MM.1S (cell line): ENCODE measurements at regions not wholly inside any gene's neighbourhood (a gene's known extent, or its start where the extent isn't known, plus 50 kb on each side); places are given as distances from the start of the nearest gene placed in this dataset.

Experiments
- DNase-seq: peaks from one replicate; pipeline ENCODE4 v3.0.0-alpha.2; 2015
- H2AFZ ChIP-seq: fragments of 300-600 bp; sonication (generic); 2 replicates; pipeline ENCODE4 v1.6.0; 2016; ENCODE audit warnings: antibody characterized with exemption, low read length
- H3F3A ChIP-seq: fragments of 300-600 bp; sonication (generic); 2 replicates; pipeline ENCODE4 v1.6.1; 2016; ENCODE audit warnings: mild to moderate bottlenecking, antibody characterized with exemption, low read length, moderate library complexity, mixed read lengths; ENCODE audit not compliant: insufficient read depth
- H3K27ac ChIP-seq: fragments of 300-600 bp; sonication (generic); 2 replicates; pipeline ENCODE4 v1.5.1; 2016; ENCODE audit warnings: mild to moderate bottlenecking, low read length
- H3K27me3 ChIP-seq: fragments of 300-600 bp; sonication (generic); replicated peaks from 2 replicates; pipeline ENCODE4 v1.6.0; 2016; ENCODE audit warnings: low read length; ENCODE audit not compliant: insufficient read depth
- H3K36me3 ChIP-seq: fragments of 300-600 bp; sonication (generic); replicated peaks from 2 replicates; pipeline ENCODE4 v1.6.1; 2016; ENCODE audit warnings: mild to moderate bottlenecking, low read length, mixed read lengths; ENCODE audit not compliant: insufficient read depth
- H3K4me1 ChIP-seq: fragments of 300-600 bp; sonication (generic); 2 replicates; pipeline ENCODE4 v1.6.1; 2016; ENCODE audit warnings: low read length, mixed read lengths
- H3K4me2 ChIP-seq: fragments of 300-600 bp; sonication (generic); 2 replicates; pipeline ENCODE4 v1.6.0; 2016; ENCODE audit warnings: low read depth, low read length
- H3K4me3 ChIP-seq: fragments of 300-600 bp; sonication (generic); 2 replicates; pipeline ENCODE4 v1.5.1; 2016; ENCODE audit warnings: low read length, mixed read lengths
- H3K79me2 ChIP-seq: fragments of 300-600 bp; sonication (generic); 2 replicates; pipeline ENCODE4 v1.6.1; 2016; ENCODE audit warnings: mixed run types, low read length, mixed read lengths
- H3K9ac ChIP-seq: fragments of 300-600 bp; sonication (generic); 2 replicates; pipeline ENCODE4 v1.6.1; 2016; ENCODE audit warnings: low read length, mixed read lengths
- H3K9me2 ChIP-seq: fragments of 300-600 bp; sonication (generic); replicated peaks from 2 replicates; pipeline ENCODE4 v1.6.1; 2016; ENCODE audit warnings: mild to moderate bottlenecking, low read length, mixed read lengths; ENCODE audit not compliant: insufficient read depth
- H3K9me3 ChIP-seq: fragments of 300-600 bp; sonication (generic); replicated peaks from 2 replicates; pipeline ENCODE4 v1.6.1; 2016; ENCODE audit warnings: mild to moderate bottlenecking, low read length, mixed read lengths; ENCODE audit not compliant: insufficient read depth
- H4K20me1 ChIP-seq: fragments of 300-600 bp; sonication (generic); 2 replicates; pipeline ENCODE4 v1.6.1; 2016; ENCODE audit warnings: mild to moderate bottlenecking, low read length, moderate library complexity, mixed read lengths; ENCODE audit not compliant: insufficient read depth
- CTCF ChIP-seq: fragments of 300-600 bp; sonication (generic); IDR thresholded peaks from 2 replicates; pipeline ENCODE4 v1.5.1; 2016; ENCODE audit warnings: antibody characterized with exemption, low read length, mixed read lengths
- EZH2 ChIP-seq: fragments of 300-600 bp; sonication (generic); optimal IDR thresholded peaks from 2 replicates; pipeline ENCODE3; 2017; ENCODE audit warnings: low read depth, mild to moderate bottlenecking, antibody characterized with exemption, low read length, mixed read lengths
- EZH2phosphoT487 ChIP-seq: fragments of 300-600 bp; sonication (generic); IDR thresholded peaks from 2 replicates; pipeline ENCODE4 v1.6.1; 2018; ENCODE audit warnings: antibody characterized with exemption, low read length

GRCh38 chr6:121691126-121691551, 255.7 kb downstream of the GJA1 start:
- Histone ChIP-seq H3K4me3 (no peak overlapping the region), H2AFZ (no peak overlapping the region), H4K20me1 (no peaks in the 10 kb centered on the region), H3K4me2 (no peak overlapping the region), H3K4me1 (no peaks in the 10 kb centered on the region), H3K27ac (no peak overlapping the region), H3K36me3 (no peaks in the 10 kb centered on the region), H3K9me3 (no peaks in the 10 kb centered on the region), H3F3A (no peaks in the 10 kb centered on the region), H3K79me2 (no peaks in the 10 kb centered on the region), H3K9ac (no peak overlapping the region), H3K9me2 (no peaks in the 10 kb centered on the region), H3K27me3 (no peaks in the 10 kb centered on the region)
- no peak for DNase-seq
- TF ChIP-seq EZH2phosphoT487, result no peak
- TF ChIP-seq CTCF, result no peak
- TF ChIP-seq EZH2, result no peak

GRCh38 chr6:121694389-121694788, 258.9 kb downstream of the GJA1 start:
- Histone ChIP-seq H3K79me2 (no peaks in the 10 kb centered on the region), H3K4me2 (no peak overlapping the region), H3K9me3 (no peaks in the 10 kb centered on the region), H3K27ac (no peak overlapping the region), H3K4me1 (no peaks in the 10 kb centered on the region), H2AFZ (no peak overlapping the region), H3K36me3 (no peaks in the 10 kb centered on the region), H3K27me3 (no peaks in the 10 kb centered on the region), H3F3A (no peaks in the 10 kb centered on the region), H3K4me3 (no peak overlapping the region), H4K20me1 (no peaks in the 10 kb centered on the region), H3K9me2 (no peaks in the 10 kb centered on the region), H3K9ac (no peak overlapping the region)
- DNase-seq, result no peak
- TF ChIP-seq EZH2phosphoT487, result no peak
- TF ChIP-seq EZH2, result no peak
- TF ChIP-seq CTCF, result no peak

- Histone ChIP-seq H3K4me1 (no peaks in the 10 kb centered on the region), H3K79me2 (no peaks in the 10 kb centered on the region), H4K20me1 (no peaks in the 10 kb centered on the region), H2AFZ (no peak overlapping the region), H3K4me3 (no peak overlapping the region), H3F3A (no peaks in the 10 kb centered on the region), H3K4me2 (no peak overlapping the region), H3K9me3 (no peaks in the 10 kb centered on the region), H3K9me2 (no peaks in the 10 kb centered on the region), H3K27ac (no peak overlapping the region), H3K27me3 (no peaks in the 10 kb centered on the region), H3K36me3 (no peaks in the 10 kb centered on the region), H3K9ac (no peak overlapping the region)
- no peak for TF ChIP-seq EZH2
- TF ChIP-seq EZH2phosphoT487, result no peak
- no peak for TF ChIP-seq CTCF
- no peak for DNase-seq
These were observed 259.4 kb downstream of the GJA1 start for GRCh38 chr6:121694801-121695251.
